Tibial nerve (tissue), 4 donors: ENCODE measurements at regions not wholly inside any gene's neighbourhood (a gene's known extent, or its start where the extent isn't known, plus 50 kb on each side); places are given as distances from the start of the nearest gene placed in this dataset.

Source experiments
- EP300 ChIP-seq, 2 donors: sonication (generic); formaldehyde crosslinking; IDR thresholded peaks; one replicate each; pipeline ENCODE4 v1.6.1; 2017; ENCODE audit warnings: antibody characterized with exemption in 2 of 2, mild to moderate bottlenecking in 1 of 2
- TF ChIP-seq, protein P1 (sequence below), 5 experiments: fragments of 200-600 bp in 3 of 5; fragments of 450-650 bp in 2 of 5; sonication (generic) in 3 of 5; IDR thresholded peaks; one replicate each; pipeline ENCODE4 v1.5.1; 2016 to 2019; ENCODE audit warnings: antibody characterized with exemption in 5 of 5, mild to moderate bottlenecking in 3 of 5, moderate library complexity in 2 of 5

DNA sequence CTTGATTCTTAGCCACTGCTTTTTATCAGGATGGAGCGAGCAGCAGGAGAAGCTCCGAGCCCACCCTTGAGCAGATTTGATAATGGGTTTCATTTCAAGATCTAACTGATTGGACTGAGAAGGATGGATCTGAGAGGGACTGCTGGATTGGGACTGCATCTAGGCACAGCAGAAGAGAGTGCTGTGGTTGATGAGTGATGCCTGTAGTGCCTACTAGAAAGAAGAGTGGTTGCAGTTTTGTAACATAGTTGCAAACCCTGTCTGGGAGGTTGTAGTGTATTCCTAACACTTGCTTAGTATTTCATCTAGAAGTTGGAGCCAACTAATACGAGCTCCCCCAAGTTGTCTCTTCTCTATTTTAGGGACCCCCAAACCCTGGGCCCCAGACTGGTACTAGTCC lies 88.7 kb downstream of the ASCL1 start:
- TF ChIP-seq, protein P1, sequence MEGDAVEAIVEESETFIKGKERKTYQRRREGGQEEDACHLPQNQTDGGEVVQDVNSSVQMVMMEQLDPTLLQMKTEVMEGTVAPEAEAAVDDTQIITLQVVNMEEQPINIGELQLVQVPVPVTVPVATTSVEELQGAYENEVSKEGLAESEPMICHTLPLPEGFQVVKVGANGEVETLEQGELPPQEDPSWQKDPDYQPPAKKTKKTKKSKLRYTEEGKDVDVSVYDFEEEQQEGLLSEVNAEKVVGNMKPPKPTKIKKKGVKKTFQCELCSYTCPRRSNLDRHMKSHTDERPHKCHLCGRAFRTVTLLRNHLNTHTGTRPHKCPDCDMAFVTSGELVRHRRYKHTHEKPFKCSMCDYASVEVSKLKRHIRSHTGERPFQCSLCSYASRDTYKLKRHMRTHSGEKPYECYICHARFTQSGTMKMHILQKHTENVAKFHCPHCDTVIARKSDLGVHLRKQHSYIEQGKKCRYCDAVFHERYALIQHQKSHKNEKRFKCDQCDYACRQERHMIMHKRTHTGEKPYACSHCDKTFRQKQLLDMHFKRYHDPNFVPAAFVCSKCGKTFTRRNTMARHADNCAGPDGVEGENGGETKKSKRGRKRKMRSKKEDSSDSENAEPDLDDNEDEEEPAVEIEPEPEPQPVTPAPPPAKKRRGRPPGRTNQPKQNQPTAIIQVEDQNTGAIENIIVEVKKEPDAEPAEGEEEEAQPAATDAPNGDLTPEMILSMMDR (IDR thresholded peaks at IDR 0.05), result no peak
- no peak for TF ChIP-seq EP300 (IDR thresholded peaks at IDR 0.05)
